HG03439 (cell line): ENCODE measurements at regions not wholly inside any gene's neighbourhood (a gene's known extent, or its start where the extent isn't known, plus 50 kb on each side); places are given as distances from the start of the nearest gene placed in this dataset.
A peak's percentile ranks its signal among the peaks of the same experiment; 100 is the strongest.
"Not testable (repeated sequence)": the region's sequence is repeated elsewhere in the genome, so short reads cannot be mapped to it uniquely, and the experiment has no call there.

Experiments used
- ATAC-seq: cut with Tn5 transposase; IDR thresholded peaks from one replicate; pipeline ENCODE4 v1.9.1; 2021; ENCODE audit warnings: mild to moderate bottlenecking, moderate library complexity; ENCODE audit not compliant: unreplicated experiment

DNA sequence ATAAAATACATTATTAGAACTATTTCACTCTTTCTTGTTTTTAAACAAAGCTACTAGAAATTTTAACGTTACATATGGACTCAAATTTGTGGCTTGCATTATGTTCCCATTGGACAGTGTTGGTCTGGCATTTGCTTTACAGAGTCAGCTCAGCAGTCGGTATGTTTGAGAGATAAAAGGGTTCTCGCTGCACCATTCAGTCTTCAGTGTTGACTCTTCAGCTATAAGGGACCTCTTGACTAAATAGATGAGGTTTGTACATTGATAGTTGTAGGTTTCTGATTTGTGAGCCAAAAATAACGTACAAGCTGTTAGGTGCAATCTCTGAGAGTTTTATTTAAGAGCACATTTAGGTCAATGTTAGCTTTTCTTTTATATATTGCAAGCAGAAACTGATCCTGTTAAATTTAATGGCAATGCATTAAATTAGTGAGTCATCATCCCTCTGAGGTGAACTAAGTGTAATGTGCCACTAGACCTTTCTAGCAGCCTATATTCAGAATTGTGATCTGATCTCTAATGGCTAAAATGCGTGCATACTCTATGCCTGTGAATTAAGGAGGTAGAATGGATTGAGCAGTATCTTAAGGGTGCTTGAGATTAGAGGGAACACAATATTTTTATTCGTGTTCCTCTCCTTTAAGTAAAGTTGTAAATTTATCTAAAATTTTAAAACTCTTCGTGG lies 485.6 kb upstream of the SYNCRIP start:
- no peak for ATAC-seq

DNA sequence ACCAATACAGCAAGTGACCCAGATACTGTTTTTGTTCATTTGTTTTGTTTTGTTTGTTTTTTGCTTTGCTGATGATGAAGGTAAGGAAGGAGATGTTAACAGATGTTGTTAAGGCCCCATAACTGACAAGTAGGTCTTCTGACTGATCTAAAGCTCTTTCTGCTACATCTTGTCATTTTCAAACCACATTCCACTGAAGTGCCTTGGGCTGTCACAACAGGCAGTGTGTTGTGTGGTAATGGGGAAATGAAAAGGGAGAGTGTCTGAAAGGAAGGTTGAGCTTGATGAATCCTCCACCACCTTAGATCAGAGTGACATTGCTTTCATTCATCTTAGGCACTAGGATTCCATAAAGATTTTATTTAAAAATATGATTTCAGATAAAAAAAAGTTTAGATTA lies 479.4 kb upstream of the SYNCRIP start:
- no peak for ATAC-seq

DNA sequence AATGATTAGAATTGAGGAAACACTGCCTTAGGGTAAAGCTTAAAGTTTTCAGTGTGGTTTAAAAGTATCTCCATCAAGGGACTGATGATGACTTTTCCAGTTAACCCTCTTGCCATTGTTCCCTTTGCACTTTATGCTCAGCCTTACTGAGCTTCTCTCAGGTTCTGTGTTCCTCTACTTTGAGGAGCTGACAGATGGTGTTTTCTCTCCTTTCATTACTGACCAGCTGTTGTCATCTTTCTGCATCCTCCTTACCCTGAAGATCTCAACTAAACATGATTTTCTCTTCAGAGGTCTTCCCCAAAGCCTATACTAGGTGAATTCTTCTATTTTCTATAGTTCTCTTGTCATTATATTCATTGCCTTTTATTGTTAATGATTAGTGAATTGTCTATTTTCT lies 475.6 kb upstream of the SYNCRIP start:
- no peak for ATAC-seq

DNA sequence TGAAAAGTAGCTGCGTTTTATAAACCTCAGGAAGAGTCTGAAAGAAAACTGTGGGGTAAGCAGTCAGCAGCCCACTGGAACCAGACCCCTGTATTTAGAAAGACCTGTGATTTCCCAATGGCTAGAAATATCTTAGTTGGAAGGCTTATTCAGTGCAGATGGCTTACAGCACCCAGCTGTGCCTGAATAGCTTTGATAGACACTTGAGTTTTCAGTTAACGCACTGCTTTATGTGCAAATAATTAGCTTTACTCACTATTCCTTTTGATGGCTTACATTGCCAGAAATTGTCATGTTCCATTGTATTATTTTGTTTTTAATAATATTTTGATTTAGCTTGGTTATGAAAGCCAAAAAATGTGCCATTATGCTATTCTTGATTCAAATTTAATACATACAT lies 465.3 kb upstream of the SYNCRIP start:
- ATAC-seq = no peak

DNA sequence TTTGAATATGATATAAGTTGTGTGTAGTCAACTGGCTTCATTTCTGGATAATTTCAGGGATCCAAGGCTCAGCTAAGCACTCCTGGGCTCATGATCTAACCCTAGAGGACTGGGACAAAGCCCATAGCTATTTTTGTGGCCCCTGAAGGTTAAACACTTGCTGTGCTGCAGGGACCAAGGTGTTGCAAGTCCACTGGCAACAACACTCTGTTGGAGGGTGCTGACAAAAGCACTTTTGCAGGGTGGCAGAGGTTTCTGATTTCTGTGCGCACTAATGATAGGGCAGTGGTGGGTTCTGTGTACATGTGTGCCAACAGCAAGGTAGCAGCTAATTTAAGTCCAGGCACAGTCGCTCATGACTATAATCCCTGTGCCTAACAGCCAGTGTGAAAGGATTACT lies 445.3 kb upstream of the SYNCRIP start:
- no peak for ATAC-seq

DNA sequence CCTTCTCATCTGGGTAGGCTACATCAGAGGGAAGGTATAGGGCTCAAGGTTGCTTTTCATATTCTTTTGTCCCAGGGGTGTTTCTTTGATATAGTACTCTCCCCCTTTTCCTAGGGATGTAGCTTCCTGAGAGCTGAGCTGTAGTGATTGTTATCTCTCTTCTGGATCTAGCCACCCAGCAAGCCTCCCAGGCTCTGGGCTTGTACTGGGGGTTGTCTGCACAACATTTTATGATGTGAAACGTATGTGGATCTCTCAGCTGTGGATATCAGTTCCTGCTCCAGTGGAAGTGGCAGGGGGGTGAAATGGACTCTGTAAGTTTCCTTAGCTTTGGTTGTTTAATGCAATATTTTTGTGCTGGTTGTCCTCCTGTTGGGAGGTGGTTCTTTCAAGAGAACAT lies 437.3 kb upstream of the SYNCRIP start:
- ATAC-seq = no peak

DNA sequence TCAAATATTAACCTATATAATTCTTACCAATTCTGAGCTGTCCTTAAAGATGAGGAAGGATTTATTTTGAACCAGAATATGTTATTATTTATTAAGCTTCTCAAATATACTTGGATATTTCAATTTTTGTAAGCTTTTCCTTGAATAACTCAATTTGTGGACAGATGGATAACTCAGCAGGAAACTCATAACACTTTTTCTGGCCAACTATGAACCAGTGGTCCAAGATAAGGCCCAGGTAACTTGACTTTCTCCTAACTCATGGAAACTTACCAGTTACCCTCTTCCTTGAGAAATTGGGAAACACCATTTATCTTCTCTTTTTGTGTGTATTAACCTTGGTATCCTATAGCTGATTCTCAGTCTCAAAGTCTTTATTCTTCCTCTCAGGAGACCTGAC lies 427.5 kb upstream of the SYNCRIP start:
- no peak for ATAC-seq

DNA sequence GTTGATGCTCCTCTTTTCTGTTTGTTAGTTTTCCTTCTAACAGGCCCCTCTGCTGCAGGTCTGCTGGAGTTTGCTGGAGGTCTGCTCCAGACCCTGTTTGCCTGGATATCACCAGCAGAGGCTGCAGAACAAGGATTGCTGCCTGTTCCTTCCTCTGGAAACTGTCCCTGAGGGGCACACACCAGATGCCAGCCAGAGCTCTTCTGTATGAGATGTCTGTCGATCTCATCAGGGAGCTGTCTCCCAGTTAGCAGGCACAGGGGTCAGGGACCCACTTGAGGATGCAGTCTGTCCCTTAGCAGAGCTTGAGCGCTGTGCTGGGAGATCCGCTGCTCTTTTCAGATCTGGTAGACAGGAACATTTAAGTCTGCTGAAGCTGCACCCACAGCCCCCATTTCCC lies 422.3 kb upstream of the SYNCRIP start:
- ATAC-seq = not testable (repeated sequence)

DNA sequence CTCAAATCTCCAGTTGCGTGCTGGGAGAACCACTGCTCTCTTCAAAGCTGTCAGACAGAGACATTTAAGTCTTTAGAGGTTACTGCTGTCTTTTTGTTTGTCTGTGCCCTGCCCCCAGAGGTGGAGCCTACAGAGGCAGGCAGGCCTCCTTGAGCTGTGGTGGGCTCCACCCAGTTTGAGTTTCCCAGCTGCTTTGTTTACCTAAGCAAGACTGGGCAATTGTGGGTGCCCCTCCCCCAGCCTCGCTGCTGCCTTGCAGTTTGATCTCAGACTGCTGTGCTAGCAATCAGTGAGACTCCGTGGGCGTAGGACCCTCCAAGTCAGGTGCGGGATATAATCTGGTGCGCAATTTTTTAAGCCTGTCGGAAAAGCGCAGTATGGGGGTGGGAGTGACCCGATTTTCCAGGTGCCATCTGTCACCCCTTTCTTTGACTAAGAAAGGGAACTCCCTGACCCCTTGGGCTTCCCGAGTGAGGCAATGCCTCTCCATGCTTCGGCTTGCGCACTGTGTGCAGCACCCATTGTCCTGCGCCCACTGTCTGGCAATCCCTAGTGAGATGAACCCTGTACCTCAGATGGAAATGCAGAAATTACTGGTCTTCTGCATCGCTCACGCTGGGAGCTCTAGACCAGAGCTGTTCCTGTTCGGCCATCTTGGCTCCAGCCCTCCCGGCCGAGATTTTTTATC lies 414.8 kb upstream of the SYNCRIP start:
- ATAC-seq = not testable (repeated sequence)

DNA sequence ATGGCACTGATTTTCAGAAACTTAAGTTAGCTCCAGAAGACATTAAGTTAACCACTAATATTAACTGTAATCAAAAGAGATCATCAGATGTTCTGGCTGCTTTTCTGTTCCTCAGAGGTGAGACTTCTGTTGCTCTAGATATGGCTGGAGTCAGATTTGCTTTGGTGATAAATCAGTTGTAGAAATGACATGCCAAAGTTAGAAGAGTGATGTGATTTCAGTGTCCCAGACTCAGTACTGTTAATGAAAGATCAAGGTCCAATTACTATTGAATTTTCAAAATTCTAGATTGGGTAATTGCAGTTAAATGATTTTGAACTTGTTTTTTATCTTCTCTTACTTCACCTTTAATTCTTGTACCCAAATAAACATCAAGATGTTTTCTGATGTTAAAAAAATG lies 402.4 kb upstream of the SYNCRIP start:
- no peak for ATAC-seq

DNA sequence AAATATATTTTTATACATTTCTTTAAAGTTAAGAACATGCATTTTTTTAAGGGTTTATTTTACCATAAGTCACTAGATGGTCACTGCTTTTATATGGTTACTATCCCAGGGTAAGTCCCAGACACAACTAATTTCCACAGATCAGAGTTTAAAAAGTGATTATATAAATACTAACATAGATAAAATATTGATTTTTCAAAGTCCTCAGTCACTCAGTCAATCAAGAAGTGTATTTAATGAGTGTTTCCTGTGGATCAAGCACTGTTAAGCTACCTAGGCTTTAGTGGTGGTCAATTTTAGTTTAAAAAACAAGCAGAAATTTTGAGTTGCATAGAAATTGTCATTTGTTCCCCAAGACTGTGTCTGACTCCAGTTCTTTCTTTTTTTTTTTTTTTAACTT lies 399.5 kb upstream of the SYNCRIP start:
- no peak for ATAC-seq

DNA sequence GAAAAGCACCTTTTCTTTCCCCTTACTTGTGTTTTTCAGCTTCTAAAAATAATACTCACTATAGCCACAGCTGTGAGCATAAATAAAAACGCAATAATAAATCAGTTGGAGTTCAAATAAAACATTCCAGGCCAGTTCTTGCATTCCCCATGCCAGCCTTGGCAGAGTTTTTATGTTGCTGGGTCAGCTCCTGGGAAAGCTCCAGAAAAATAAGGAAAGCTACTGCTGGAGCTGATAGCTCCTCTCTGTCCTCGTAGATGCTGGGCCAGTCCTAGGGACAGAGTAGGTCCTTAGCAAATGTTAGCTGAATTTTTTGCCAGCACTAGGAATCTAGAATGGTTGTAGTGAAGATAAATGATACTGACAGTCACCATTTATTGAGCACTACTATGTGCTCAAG lies 389.0 kb upstream of the SYNCRIP start:
- no peak for ATAC-seq

DNA sequence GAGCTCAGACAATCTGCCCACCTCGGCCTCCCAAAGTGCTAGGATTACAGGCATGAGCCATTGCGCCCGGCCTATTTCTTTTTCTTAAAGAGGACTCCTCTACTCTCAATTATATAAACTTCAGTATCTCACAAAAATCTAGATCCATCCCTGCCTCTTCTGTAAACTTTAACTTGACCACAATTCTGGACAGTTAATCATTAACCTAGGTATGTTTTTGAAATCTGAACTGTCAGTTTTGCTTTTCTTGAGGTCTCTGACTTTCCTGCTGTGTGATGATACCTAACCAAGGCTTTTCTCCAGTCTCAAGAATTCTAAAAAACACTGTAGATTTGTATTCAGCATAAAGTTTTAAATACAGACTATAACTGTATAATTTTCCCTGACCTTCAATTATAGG lies 388.2 kb upstream of the SYNCRIP start:
- no peak for ATAC-seq

DNA sequence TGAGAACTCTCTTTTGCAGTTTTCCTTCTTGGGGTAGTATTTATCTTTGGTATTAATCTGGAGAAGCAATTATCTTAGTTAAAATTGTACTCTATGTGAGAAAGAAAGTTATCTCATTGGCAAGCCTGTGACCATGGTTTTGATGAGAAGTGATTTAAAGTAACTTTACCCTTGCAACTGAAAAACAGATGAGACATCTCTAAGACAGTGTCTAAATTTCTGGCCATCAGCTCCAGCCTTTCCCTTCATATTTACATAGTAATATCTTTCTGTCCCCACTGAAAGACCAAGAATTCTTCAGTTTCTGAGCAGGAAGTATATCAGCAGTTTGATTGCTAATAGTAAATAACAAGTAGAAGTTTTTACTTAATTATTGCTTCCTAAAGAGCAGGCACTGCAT lies 386.1 kb upstream of the SYNCRIP start:
- ATAC-seq = no peak

DNA sequence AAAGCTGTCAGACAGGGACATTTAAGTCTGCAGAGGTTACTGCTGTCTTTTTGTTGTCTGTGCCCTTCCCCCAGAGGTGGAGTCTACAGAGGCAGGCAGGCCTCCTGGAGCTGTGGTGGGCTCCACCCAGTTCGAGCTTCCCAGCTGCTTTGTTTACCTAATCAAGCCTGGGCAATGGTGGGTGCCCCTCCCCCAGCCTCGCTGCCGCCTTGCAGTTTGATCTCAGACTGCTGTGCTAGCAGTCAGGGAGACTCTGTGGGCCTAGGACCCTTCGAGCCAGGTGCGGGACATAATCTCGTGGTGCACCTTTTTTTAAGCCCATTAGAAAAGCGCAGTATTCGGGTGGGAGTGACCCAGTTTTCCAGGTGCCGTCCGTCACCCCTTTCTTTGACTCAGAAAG lies 384.2 kb upstream of the SYNCRIP start:
- not testable (repeated sequence) for ATAC-seq

DNA sequence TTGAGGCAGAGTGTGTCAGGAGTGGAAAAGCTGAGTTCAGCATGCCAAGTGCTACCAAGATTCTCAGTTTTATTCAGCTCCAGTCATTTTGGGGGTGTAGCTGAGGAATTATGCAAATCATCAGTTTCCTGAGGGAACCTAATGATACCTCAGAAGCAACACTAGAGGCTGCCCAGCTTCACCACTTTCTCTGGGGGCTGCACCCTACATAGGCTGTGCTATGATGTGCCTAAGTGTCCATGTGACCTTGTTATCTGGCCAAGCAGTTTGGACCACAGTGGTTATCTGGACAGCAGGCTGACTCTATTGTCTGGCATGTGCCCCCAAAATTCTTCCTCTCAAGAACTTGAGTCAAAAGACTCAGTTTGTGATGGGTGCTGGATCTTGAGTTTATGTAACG lies 374.6 kb upstream of the SYNCRIP start:
- peak; percentile 57 for ATAC-seq

DNA sequence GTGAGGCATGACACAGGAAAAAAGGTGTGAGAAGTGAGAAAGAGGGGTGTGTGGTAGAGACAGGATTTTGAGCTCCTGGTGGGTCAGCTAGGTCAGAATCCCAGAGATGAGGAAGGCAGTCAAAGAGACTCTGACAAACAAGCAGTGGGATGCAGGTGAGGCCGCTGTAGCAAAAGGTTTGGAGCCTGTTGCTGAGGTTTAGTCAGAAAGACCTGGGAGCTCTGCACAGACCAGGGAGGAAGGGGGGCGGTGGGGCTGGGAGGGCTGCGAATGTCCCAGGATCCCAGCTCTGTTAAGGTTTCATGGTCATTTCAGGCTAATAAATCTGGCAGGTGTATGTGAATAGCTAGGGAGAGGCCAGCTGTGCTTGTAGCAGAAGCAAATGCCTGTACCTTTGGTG lies 373.9 kb upstream of the SYNCRIP start:
- no peak for ATAC-seq

DNA sequence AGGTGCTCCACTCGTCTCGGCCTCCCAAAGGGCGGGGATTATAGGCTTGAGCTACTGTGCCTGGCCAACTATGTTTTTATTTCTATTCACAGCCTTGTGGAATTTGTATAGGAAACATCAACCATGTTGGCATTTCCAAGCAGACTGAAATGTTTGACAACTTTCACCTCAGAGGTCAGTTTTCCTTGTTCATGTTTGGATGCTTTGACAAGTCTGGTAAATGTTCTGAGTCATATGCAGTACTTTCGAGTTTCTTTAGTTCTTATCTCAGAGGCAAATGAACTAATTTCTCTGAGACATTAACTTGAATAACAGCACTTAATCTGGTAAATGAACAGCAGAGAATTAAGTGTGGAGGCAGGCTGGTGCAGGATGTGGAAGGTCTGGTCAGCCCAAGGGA lies 373.4 kb upstream of the SYNCRIP start:
- no peak for ATAC-seq

DNA sequence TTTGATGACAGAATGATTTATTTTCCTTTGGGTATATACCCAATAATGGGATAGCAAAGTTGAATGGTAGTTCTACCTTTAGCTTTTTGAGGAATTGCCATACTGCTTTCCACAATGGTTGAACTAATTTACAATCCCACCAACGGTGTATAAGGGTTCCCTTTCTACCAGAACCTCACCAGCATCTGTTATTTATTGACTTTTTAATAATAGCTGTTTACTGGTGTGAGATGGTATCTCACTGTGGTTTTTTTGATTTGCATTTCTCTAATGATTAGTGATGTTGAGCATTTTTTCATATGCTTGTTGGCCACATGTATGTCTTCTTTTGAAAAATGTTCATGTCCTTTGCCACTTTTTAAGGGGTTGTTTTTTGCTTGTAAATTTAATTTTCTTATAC lies 370.3 kb upstream of the SYNCRIP start:
- ATAC-seq = not testable (repeated sequence)

DNA sequence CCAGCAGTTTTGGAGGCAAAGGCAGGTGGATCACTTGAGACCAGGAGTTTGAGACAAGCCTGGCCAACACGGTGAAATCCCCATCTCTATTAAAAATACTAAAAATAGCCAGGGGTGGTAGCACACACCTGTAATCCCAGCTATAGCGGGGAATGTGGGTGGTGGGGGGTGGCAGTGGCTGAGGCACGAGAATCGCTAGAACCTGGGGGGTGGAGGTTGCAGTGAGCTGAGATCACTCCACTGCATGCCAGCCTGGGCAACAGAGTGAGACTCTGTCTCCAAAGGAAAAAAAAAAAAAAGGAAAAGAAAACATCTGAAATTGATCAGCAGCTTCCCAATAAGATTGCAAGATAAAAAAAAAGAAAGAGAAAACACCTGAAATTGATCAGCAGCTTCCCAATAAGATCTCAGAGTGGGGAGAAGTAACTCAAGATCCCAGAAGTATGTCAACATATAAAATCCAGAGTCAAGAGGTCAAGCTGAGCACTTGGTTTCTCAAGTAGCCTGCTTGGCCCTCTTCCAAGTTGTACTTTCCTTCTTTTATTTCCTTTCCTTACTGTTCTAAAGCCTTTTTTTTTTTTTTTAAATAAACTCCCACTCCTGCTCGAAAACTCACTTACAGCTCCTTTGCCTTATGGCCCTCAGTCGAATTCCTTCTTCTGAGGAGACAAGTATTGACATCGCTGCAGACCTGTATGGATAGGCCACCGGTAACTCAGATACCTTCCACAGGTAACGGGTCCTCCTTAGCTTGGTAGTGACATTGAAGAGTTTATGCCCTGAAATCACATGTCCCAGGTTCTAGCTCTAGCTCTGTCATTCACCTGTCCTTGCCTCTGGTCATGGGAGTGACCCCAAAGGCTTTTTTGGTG lies 368.5 kb upstream of the SYNCRIP start:
- no peak for ATAC-seq

DNA sequence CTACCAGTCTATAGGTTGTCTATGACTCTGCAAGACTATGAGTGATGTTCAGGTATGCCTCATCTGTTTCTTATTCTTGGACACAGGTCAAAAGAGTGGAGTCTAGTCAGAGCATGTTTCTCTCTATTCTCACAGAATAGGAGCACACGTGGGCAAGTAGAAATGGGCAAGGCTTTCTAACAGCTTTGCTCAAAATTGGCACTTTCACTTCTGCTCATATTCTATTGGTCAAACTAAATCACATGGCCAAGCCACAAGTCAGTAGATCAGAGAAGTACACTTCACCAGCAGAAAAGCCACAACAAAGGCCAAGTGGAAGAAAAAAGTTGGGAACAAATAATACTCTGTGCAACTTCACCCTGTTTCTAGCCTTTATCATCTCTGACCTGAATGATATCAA lies 354.5 kb upstream of the SYNCRIP start:
- no peak for ATAC-seq

DNA sequence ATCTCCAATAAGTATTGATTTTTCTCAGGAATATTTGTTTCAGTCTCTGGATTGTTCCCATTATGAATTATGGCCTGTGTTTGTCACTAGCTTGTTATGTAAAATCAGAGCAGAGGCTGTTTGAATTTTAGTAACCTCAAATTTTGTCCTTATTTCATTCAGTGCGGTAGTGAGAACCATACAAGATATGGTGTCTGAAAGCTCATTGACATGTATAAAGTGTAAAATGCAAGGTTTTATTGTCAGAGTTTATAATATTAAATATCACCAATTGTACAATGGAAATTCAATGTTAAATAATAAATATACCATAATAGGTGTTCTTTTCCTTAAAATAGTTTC lies 353.3 kb upstream of the SYNCRIP start:
- ATAC-seq = no peak
